Endodermal cell (in vitro differentiated cells): ENCODE measurements at regions not wholly inside any gene's neighbourhood (a gene's known extent, or its start where the extent isn't known, plus 50 kb on each side); places are given as distances from the start of the nearest gene placed in this dataset.

ENCODE experiments used
- DNase-seq: peaks from one replicate; pipeline ENCODE4 v3.0.0-alpha.2; 2017
- H3K27ac ChIP-seq: 2 replicates; pipeline ENCODE4 v1.5.1; 2013; ENCODE audit warnings: mild to moderate bottlenecking, low read depth, low read length, moderate library complexity
- H3K27me3 ChIP-seq: 2 replicates; pipeline ENCODE4 v1.6.1; 2013; ENCODE audit warnings: mild to moderate bottlenecking, low read length, moderate library complexity; ENCODE audit not compliant: insufficient read depth, control insufficient read depth, poor library complexity, severe bottlenecking
- H3K36me3 ChIP-seq: 2 replicates; pipeline ENCODE4 v1.7.0; 2013; ENCODE audit warnings: mild to moderate bottlenecking, low read length, moderate library complexity; ENCODE audit not compliant: control insufficient read depth, insufficient read depth
- H3K4me1 ChIP-seq: one replicate; pipeline ENCODE4 v1.7.0; 2013; ENCODE audit warnings: low read length; ENCODE audit not compliant: control insufficient read depth, insufficient read depth
- H3K4me3 ChIP-seq: 2 replicates; pipeline ENCODE4 v1.5.1; 2013; ENCODE audit warnings: mild to moderate bottlenecking, low read length, moderate library complexity
- H3K9ac ChIP-seq: 2 replicates; pipeline ENCODE4 v1.6.1; 2013; ENCODE audit warnings: mild to moderate bottlenecking, low read length, moderate library complexity; ENCODE audit not compliant: poor library complexity, severe bottlenecking; ENCODE audit errors: extremely low read depth
- H3K9me3 ChIP-seq: 2 replicates; pipeline ENCODE4 v1.6.1; 2013; ENCODE audit warnings: mild to moderate bottlenecking, low read length, moderate library complexity; ENCODE audit not compliant: control insufficient read depth
- H3K27ac Mint-ChIP-seq: 2 replicates; pipeline ENCODE4 v1.8.0; 2020; ENCODE audit warnings: mixed read lengths
- H3K27me3 Mint-ChIP-seq: 2 replicates; pipeline ENCODE4 v1.8.0; 2021; ENCODE audit warnings: mild to moderate bottlenecking, mixed read lengths; ENCODE audit not compliant: insufficient read depth
- H3K36me3 Mint-ChIP-seq: 2 replicates; pipeline ENCODE4 v1.8.0; 2020; ENCODE audit warnings: low read depth, mixed read lengths
- H3K4me1 Mint-ChIP-seq: 2 replicates; pipeline ENCODE4 v1.8.0; 2020; ENCODE audit warnings: mixed read lengths
- H3K4me3 Mint-ChIP-seq: 2 replicates; pipeline ENCODE4 v1.8.0; 2020; ENCODE audit warnings: mild to moderate bottlenecking, moderate library complexity, mixed read lengths
- H3K9me3 Mint-ChIP-seq: 2 replicates; pipeline ENCODE4 v1.8.0; 2020; ENCODE audit warnings: mild to moderate bottlenecking, mixed read lengths
- WGBS, 2 experiments: methylation state at CpG; one replicate each; pipeline versions ENCODE4 v1.1.5 to v1.1.7; 2013; ENCODE audit warnings: missing lambda C conversion rate in 2 of 2, mixed read lengths in 1 of 2; ENCODE audit not compliant: insufficient coverage in 1 of 2, insufficient read length in 1 of 2; 5-methylcytosine and 5-hydroxymethylcytosine counted together
- TF ChIP-seq, protein P1 (sequence below): fragments of 200-600 bp; sonication (generic); conservative IDR thresholded peaks from 2 replicates; pipeline ENCODE4 v1.5.0; 2021; ENCODE audit warnings: antibody characterized with exemption, mild to moderate bottlenecking

DNA sequence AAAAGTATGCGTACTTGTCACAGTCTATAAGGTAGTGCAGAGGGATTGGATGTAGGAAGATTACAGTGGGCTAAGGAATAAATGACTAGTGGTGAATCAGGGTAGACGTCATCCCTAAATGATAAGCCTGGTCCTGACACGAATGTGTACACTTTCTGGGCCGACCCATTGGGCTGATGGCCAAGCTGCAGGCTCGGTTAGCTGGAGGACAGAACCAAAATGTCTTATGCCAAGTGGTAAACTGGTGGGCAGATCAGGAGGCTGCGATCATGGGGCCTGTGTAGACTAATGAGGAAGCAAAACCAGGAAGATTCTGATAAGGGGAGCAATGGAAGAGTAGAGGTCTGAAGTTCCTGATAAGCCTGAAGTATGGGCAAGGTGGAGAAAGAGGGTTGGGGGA, 272.8 kb upstream of the GATB start:
- Mint-ChIP-seq H3K27me3 (peaks cover 7% of the 10 kb centered on the region), H3K4me1 (no peaks in the 10 kb centered on the region), H3K9me3 (no peaks in the 10 kb centered on the region), H3K4me3 (no peak overlapping the region), H3K27ac (no peak overlapping the region), H3K36me3 (no peaks in the 10 kb centered on the region)
- H3K27ac ChIP-seq, result no peak overlapping the region
- no peak overlapping the region for H3K4me3 ChIP-seq
- no peaks in the 10 kb centered on the region for H3K4me1 ChIP-seq
- no peak overlapping the region for H3K9ac ChIP-seq
- no peak for DNase-seq
- peaks cover 6% of the 10 kb centered on the region for H3K27me3 ChIP-seq
- TF ChIP-seq, protein P1, sequence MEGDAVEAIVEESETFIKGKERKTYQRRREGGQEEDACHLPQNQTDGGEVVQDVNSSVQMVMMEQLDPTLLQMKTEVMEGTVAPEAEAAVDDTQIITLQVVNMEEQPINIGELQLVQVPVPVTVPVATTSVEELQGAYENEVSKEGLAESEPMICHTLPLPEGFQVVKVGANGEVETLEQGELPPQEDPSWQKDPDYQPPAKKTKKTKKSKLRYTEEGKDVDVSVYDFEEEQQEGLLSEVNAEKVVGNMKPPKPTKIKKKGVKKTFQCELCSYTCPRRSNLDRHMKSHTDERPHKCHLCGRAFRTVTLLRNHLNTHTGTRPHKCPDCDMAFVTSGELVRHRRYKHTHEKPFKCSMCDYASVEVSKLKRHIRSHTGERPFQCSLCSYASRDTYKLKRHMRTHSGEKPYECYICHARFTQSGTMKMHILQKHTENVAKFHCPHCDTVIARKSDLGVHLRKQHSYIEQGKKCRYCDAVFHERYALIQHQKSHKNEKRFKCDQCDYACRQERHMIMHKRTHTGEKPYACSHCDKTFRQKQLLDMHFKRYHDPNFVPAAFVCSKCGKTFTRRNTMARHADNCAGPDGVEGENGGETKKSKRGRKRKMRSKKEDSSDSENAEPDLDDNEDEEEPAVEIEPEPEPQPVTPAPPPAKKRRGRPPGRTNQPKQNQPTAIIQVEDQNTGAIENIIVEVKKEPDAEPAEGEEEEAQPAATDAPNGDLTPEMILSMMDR, result no peak
- 91 to 95% methylated on average over 6 of the region's 6 CpGs for WGBS, 2 experiments
- H3K36me3 ChIP-seq, result no peaks in the 10 kb centered on the region
- H3K9me3 ChIP-seq, result no peaks in the 10 kb centered on the region

DNA sequence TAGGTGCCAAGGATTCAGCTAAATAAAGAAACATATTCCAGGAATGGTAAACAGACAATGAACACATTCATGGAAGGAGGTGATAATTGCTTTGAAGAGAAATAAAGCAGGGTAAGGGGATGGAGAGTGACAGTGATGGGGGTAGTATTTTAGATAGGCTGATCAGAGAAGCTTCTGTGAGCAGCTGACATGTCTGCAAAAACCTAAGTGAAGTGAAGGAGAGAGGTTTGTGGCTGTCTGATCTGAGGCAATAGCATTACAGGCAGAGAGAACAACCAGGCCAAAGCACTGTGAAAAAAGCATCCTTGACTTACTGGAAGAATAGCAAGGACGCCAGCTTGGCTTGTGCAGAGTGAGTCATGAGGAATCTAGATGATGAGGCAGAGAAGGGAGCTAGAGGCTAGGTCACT, 271.9 kb upstream of the GATB start:
- Histone ChIP-seq H3K9me3 (no peaks in the 10 kb centered on the region), H3K27ac (no peak overlapping the region), H3K4me3 (no peak overlapping the region), H3K27me3 (peaks cover 10% of the 10 kb centered on the region), H3K4me1 (no peaks in the 10 kb centered on the region), H3K9ac (no peak overlapping the region), H3K36me3 (no peaks in the 10 kb centered on the region)
- Mint-ChIP-seq H3K27me3 (peaks cover 13% of the 10 kb centered on the region), H3K4me3 (no peak overlapping the region), H3K27ac (no peak overlapping the region), H3K36me3 (no peaks in the 10 kb centered on the region), H3K9me3 (no peaks in the 10 kb centered on the region), H3K4me1 (no peaks in the 10 kb centered on the region)
- DNase-seq, result peak; percentile 7
- TF ChIP-seq, protein P1, result no peak
- 88 to 97% methylated on average over 1 of the region's 1 CpG for WGBS, 2 experiments

DNA sequence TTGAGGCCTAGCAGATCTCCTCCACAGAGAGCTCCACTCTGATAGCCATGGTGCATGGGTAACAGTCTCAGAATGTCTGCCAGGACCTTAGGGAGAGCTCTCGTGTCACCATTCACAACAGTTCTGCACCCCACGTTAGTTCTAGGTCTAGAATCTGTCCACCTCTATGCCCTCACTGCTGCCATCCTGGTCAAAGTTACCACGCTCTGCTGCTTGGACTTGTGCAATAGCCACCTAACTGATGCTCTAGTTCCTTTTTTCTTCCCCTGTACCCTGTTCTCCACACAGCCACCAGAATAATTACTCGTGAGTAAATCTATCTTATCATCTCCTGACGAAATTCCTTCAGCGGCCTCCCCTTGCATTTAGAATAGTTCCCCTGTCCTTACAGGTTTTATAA, 268.8 kb upstream of the GATB start:
- TF ChIP-seq, protein P1, result no peak
- H3K27me3 Mint-ChIP-seq, result peaks cover 17% of the 10 kb centered on the region
- no peak overlapping the region for H3K4me3 Mint-ChIP-seq
- Histone ChIP-seq H3K9ac (no peak overlapping the region), H3K4me3 (no peak overlapping the region), H3K4me1 (no peaks in the 10 kb centered on the region), H3K27ac (no peak overlapping the region), H3K36me3 (no peaks in the 10 kb centered on the region), H3K9me3 (no peaks in the 10 kb centered on the region), H3K27me3 (peaks cover 10% of the 10 kb centered on the region)
- H3K27ac Mint-ChIP-seq, result no peak overlapping the region
- peak; percentile 7 for DNase-seq
- H3K9me3 Mint-ChIP-seq, result no peaks in the 10 kb centered on the region
- H3K4me1 Mint-ChIP-seq, result no peaks in the 10 kb centered on the region
- 93 to 95% methylated on average over 6 of the region's 6 CpGs for WGBS, 2 experiments
- H3K36me3 Mint-ChIP-seq, result no peaks in the 10 kb centered on the region
